Daoy (cell line): ENCODE measurements at regions not wholly inside any gene's neighbourhood (a gene's known extent, or its start where the extent isn't known, plus 50 kb on each side); places are given as distances from the start of the nearest gene placed in this dataset.
"Not testable (repeated sequence)": the region's sequence is repeated elsewhere in the genome, so short reads cannot be mapped to it uniquely, and the experiment has no call there.

Experiments
- DNase-seq: peaks from one replicate; pipeline ENCODE4 v3.0.0-alpha.2; 2015; ENCODE audit warnings: low read depth

DNA sequence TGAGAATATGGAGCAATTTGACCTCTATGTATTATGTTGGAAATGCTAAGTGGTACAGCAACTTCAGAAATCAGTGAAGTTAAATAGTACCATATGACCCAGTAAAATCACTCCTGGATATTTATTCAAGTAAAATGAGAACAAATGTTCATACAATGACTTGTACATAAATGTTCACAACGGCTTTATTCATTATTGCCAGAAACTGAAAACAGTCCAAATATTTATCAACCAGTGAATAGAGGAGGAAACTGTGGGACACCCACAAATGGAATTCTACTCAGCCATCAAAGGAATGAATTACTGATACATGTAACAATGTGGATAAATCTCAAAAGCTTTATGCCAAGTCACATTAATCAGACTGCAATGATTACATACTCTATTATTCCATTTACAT, 416.3 kb downstream of the AASDHPPT start:
- DNase-seq = no peak

DNA sequence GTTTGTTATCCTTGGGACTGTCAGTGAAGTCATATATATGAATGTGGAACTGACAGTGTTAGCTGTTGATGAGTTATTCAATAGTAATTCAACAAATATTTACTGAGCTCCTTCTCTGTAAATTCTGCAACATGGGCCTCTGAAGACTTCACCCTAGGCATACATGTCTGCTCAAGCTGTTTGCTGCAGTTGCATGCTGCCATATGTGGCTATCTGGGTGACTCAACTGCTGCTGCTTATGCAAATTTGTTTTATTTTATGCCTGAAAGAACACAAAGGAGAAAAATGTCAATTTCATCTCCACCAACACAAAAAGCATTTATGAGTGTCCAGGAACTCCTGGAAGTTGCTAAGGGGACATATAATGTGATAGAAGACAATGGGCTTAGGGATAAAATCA, 417.6 kb downstream of the AASDHPPT start:
- no peak for DNase-seq

DNA sequence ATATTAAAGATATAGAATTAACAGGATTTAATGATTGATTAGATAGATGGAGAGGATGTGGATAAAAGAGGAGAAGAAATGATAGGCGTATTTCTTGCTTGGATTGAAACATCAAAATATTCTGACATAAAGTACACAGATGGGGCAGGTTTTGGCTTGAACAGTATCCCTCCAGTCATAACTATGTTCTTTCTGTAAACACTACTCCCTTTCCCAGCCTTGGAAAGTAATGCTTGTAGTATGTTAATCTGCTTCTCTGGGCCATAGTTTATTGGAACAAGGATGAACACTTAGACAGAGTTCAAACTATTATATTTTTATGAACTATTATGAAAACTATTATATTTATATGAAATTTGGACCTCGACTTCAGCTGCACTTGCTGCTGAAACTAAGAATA, 419.2 kb downstream of the AASDHPPT start:
- DNase-seq = no peak

DNA sequence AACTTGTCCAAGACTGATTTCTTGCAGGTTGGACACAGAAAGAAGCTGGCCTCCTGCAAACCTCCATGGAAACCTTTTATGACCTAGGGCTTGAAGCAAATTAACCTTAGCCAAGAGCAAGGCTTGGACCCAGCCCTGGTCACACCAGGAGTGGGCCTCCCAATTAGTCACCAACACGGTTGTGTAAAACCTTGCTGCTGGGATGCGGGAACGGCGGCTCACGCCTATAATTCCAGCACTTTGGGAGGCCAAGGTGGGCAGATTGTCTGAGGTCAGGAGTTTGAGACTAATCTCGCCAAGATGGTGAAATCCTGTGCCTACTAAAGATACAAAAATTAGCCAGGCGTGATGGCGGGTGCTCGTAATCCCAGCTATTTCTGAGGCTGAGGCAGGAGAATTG, 419.9 kb downstream of the AASDHPPT start:
- no peak for DNase-seq

DNA sequence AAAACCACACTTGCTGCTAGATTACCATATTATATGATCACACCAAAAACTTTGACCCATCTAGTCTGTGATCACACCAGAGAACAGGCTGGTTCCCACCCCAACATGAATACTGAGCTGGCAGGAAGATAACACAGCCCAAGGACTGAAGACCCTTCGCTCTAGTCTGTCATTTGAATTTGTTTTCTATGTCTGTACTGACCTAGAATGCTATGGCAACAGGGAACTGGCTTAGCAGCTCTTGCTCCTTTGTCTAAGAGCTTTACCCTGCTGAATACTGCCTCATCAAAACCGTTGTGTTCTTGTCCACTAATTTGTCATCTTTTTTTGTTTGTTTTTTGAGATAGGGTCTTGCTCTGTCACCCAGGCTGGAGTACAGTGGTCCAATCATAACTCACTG, 420.4 kb downstream of the AASDHPPT start:
- no peak for DNase-seq

DNA sequence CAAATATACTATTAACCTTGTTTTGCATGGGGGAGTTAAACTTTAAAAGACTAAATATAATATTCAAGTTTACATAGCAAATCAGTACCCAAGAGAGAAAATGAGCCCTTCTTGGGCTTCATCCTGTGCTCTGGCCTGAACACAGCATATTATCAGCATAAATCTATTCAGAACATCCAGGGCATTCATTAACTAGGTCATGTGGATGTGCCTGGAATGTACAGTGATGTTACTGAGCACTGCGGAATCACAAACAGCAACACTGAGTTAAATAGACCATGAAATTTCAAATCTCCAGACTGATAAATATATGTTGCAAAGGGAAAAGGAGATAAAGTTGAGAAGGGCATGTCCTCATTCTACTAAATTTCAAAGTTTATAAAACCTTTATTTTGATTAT, 426.4 kb downstream of the AASDHPPT start:
- no peak for DNase-seq

DNA sequence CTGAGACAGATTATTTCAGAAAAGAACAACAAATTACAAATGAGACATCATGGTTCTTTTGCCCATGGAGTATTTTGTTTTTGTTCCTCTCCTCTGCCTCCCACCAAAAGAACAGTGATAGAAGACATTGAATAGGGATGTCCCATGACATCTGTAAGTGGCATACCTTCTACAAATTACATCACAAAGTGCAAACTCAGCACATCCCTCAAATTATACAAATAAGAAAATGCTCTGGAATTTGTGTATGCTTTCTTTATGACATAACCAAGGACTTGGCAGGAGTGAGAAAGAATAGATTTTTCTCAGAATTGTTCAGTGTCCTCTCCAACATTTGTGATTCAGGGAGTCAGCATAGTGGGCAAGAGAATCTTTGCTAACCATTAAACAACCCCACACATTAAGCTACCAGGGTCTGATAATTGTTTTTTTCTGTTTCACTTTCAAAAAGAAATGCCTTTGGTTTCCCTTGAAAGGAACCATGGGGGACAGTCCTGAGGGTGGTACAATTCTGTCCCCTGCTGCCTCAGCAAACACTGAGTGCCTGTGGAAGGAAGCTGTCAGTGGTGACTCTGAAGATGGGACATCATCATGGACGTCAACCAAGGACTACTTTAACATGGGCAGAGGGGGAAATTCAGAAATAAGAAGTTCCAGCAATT, 430.3 kb downstream of the AASDHPPT start:
- no peak for DNase-seq

DNA sequence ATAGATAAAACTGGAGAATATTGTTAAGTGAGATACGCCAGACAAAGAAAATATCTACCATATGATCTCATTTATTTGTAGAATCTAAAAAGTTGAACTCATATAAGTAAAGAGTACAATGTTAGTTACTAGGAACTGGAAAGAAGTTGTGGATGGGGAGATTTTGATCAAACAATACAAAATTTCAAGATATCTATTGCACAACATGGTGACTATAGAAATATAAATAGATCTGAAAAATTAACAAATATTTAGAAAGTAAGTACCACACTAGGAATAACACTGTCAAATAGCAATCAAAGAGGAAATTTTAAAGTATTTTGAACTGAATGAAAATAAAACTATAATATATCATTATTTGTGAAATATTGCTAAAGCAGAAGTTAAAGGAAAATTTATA, 437.2 kb downstream of the AASDHPPT start:
- DNase-seq = no peak

DNA sequence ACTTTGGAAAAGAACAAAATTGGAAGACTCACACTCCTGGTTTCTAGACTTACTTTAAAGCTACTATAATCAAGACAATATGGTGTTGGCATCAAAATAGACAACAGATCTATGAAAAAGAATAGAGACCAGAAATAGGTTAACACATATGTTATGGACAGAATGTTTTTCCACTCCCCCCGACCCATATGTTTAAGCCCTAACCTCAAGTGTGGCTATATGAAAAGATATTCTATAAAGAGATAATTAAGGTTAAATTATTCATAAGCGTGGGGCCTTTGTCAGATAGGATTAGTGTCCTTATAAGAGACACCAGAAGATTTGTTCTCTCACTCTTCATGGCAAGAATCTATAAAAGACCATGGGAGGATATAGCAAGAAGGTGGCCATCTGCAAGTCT, 440.0 kb downstream of the AASDHPPT start:
- no peak for DNase-seq

DNA sequence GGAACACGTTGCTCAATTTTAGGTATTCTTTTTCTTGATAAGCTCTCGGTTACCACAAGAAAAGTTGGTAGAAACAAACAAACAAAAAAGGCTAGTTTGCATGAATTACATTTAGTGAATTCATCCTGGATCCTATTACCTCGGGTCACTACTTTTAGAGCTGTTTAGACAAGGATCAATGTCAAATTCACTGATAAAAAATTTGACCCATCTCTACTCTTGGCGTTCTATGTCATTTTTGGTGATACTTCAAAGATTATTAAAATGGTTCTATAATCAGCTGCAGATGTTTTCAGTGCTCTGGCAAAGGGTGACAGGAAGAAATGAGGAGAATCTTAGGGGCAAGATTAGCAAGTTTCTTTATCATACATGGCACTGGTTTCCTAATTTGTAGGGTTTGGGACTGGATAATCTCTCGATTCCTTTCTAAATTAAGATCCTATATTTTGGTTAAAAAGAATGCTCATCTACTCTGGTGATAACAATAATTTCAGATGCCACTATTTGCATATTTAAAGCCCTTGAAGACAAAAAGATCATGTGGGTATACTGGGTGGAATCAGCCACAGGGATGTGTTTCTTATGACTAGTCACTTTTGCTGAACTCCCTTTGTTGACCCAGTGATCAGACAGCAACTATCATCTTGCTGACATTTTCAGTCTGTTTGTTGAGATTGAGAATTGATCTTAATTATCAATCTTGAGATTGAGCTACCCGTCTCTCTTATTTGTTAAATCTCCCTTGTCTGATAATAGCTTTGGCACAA, 442.9 kb downstream of the AASDHPPT start:
- DNase-seq = no peak

DNA sequence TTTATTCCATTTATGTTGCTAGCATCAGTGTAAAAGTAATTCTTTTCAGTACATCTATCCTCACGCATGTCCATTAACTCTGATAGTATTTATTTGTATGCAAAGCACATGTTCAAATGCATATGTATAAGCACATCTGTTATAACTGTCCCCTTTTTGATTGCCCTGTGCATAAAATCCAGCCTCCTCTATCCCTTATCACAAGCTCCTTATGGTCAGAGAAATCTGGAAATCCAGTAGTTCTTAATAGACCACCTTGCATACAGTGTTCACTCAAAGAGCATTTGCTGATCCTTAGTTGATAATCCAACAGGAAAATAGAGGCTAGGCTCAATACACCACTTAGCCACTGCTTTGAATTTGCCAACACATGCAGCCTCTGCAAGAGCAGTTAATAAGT, 443.5 kb downstream of the AASDHPPT start:
- DNase-seq = no peak

DNA sequence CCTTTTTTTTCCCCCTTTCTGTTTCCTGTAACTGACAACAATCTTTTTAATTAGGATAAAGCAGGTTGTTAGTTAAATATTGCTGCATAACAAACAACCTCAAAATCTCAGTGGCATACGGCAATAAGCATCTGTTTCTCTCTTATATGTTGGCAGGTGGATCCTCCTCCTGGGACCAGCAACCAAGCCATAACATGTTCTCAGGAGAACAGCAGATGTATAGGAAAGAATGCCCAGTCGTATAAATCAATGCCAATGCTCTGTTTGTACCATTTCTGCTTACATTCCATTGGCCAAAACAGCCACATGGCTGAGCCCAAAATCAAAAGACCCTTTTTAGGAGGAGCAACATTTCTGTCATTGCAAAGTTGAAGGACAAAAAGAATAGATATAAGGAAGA, 445.7 kb downstream of the AASDHPPT start:
- no peak for DNase-seq

DNA sequence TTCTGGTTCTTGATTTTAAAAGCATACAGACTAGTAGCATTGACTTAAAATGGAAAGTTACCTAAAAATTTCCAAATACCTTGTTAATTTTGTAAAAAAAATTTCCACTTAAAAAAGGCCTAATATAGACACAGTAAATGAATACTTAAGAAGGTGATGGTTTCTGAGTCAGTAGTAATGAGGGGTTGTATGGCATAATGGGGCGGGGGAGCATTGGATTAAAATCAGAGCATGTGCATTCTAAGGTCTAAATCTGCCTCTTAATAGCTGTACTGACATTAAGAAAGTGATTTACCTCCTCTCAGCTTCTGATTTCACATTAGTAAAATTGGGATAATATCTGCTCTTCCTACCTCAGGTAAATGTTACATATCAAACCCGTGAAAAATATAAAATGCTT, 446.5 kb downstream of the AASDHPPT start:
- no peak for DNase-seq

DNA sequence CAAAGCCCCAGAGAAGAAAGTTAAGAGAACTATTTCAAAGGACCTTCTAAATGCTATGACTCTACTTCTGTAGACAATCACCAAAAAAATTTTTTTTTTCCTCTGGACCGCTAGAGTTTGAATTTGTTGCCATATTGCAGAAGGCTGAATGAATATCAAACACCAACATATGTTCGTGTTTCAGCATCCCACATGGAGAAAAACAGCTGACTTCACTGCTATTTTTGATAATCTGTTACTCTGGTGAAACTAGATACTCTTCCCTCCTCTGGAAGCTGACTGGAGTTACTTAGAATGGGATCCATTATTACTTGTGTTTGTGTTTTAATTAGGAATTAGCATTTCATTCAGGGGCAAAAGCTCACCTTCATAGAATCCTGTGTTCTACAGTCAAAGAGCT, 447.0 kb downstream of the AASDHPPT start:
- no peak for DNase-seq

DNA sequence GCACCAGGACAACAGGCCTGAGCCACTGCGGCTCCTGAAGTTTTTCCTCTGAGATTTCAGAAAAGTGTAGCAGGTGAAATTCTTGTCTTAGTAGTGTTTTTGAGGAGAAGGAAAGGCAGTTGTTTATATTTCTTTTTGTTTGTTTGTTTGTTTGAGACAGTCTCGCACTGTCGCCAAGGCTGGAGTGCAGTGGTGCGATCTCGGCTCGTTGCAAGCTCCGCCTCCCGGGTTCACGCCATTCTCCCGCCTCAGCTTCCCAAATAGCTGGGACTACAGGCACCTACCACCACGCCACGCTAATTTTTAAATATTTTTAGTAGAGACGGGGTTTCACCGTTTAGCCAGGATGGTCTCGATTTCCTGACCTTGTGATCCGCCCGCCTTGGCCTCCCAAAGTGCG, 454.2 kb downstream of the AASDHPPT start:
- DNase-seq = not testable (repeated sequence)

DNA sequence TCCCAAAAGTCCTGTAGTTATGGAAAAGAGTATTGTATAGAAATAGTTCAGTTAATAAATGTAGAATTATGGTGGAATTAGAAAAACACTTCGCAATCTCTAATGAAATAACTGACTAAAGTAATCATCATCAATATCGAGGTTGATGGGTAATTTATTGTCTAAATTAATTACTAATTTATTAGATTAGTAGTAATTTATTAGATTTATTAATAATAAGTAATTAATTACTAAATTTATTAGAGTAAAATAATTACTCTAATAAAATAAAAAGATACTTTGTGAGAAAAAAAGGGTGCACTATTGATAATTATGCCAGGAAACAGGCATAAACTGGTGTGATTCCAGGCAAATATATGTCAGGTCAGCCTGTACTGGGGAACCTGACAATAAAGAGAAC, 455.6 kb downstream of the AASDHPPT start:
- DNase-seq = no peak

DNA sequence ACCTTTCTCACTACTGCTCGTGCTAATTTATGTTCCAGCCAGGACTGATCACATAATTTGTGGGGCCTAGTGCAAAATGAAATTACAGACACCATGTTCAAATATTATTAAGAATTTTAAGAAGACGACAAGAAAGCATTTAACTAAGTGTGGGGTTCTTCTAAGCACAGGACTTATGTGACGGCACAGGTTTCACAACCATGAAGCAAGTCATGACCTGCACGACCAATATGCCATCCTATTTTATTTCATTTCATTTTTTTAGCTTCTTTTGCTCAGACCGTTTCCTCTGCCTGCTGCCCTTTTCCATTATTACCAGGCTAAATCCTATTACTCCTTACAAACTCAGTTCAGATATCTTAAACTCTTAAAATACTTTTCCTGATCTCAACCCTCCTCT, 462.5 kb downstream of the AASDHPPT start:
- DNase-seq = no peak

DNA sequence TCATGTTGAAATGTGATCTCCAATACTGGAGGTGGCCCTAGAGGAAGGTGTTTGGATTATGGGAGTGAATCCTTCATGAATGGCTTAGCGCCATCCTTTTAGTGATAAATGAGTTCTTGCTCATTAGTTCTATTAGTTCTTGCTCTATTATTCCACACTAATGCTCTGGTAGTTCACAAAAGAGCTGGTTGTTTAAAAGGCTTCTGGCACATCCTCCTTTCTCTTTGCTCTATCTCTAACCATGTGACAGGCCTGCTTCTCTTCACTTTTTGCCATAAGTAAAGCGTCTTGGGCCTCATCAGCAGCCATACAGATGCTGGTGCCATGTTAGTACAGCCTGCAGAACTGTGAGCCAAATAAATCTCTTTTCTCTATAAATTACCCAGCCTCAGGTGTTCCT, 469.9 kb downstream of the GUCY1A2 start:
- DNase-seq = no peak

DNA sequence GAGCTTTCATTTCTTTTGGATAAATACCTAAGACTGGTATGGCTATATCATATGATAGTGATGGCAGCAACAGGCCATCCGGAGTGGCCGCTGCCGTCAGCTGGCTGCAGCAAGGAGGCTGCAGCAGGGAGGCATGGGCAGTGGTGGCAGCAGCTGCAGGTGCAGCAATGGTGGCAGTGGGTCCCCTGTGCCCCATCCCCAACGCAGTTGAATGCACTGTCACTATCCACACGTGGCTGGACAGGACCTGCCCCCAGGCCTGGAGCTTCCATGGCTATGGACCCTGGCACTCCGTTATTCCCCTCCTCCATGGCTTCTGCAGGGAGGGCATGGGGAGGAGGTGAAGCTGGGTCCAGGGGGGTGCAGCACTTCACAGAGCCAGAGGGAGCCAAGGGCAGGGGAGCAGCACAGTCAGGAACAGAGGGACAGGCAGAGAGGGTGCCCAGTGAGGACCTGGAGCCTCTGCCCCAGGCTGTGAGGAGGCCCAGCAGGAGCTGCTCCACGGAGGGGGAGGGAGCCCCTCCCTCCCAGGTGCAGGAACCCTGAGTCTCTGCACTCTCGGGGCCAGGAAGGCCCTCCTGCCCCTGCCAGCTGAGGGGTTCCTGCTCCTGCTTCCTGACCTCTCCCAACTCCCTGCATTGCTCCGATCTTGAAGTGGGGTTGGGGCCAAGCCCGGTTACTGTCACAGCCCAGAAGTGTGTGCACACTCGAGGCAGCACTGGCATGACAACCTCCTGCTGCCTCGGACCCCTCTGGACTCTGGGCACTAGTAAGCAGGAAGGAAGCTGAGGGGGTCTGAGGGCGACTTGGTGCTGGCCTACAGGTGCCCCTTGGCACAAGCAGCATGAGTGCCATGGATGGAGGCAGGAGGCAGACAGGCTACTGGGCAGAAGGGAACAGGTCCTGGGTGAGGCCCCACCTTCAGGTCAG, 466.3 kb downstream of the GUCY1A2 start:
- DNase-seq = no peak

DNA sequence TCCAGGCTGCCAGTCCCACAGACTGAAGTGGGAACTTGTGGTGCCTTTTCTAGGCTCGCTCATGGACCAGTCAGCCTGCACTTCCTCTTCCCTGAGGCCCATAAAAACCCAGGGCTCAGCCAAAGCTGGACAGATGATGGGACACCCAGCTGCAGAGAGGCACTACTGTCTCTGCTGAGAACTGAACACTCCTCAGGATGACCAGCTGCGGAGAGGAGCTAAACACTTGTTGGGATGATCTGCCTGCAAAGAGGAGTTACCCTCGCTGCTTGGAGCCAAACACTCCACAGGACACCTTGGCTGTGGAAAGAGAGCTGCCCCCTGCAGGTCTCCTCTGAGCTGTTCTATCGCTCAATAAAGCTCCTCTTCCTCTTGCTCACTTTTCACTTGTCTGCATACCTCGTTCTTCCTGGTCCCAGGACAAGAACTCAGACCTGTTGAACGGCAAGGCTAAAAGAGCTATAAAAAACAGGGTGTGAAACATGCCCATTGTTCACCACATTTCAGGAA, 465.5 kb downstream of the GUCY1A2 start:
- no peak for DNase-seq

DNA sequence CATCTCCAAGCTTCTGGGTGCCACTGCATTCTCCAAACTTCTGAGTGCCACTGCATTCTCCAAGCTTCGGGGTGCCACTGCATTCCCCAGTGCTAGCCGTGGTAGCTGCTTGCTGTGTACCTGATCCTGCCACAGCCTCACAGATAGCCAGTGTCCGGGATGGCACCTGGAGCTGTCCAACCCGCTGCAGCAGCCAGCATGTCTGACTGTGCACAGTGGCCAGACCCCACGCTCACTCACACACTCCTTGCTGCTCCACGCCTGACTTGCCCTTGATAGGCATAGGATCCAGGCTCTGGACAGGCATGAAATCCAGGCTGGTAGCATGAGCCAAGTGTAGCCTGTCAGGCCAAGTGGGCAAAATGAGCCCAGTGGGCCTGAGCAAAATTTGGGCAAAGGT, 465.0 kb downstream of the GUCY1A2 start:
- no peak for DNase-seq

DNA sequence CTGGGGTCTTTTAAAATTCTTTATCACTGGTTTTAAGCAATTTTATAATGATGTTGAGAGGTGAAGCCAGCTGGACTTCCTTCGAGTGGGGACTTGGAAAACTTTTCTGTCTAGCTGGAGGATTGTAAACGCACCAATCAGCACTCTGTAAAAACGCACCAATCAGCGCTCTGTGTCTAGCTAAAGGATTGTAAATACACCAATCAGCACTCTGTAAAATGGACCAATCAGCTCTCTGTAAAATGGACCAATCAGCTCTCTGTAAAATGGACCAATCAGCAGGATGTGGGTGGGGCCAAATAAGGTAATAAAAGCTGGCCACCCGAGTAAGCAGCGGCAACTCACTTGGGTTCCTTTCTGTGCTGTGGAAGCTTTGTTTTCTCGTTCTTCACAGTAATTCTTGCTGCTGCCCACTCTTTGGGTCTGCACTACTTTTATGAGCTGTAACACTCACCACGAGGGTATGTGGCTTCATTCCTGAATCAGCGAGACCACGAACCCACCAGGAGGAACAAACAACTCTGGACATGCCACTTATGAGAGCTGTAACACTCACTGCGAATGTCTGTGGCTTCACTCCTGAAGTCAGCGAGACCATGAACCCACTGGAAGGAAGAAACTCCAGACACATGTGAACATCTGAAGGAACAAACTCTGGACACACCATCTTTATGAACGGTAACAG, 462.6 kb downstream of the GUCY1A2 start:
- DNase-seq = not testable (repeated sequence)
